GM13976 (cell line): ENCODE measurements at regions not wholly inside any gene's neighbourhood (a gene's known extent, or its start where the extent isn't known, plus 50 kb on each side); places are given as distances from the start of the nearest gene placed in this dataset.

ENCODE experiments used
- DNase-seq: peaks from one replicate; pipeline ENCODE4 v3.0.0; 2012; ENCODE audit warnings: low spot score
- CTCF ChIP-seq: IDR thresholded peaks from 2 replicates; pipeline ENCODE4 v1.5.1; 2012; ENCODE audit warnings: borderline replicate concordance, mild to moderate bottlenecking; ENCODE audit not compliant: insufficient read depth; ENCODE audit errors: extremely low read depth, missing control alignments, control extremely low read depth
- in situ Hi-C: fragments of 300-500 bp; cut with MboI; formaldehyde crosslinking; loops from one replicate; pipeline ENCODE4 v1.12.0; 2022; ENCODE audit warnings: low sequenced_read_pairs, mixed read lengths, inconsistent platforms; ENCODE audit not compliant: unreplicated experiment

- no peak for TF ChIP-seq CTCF
- in situ Hi-C loops, result no loop called here
- no peak for DNase-seq
Measured at GRCh38 chr7:109111086-109111485, 541.4 kb downstream of the DNAJB9 start.

- TF ChIP-seq CTCF, result no peak
- DNase-seq, result no peak
- in situ Hi-C loops, result no loop called here
Measured at GRCh38 chr7:109121599-109122300, 552.1 kb downstream of the DNAJB9 start.

GRCh38 chr7:109125001-109125400 lies 555.3 kb downstream of the DNAJB9 start:
- no peak for TF ChIP-seq CTCF
- in situ Hi-C loops, result no loop called here
- DNase-seq, result no peak

- TF ChIP-seq CTCF, result no peak
- DNase-seq, result no peak
- in situ Hi-C loops, result no loop called here
Measured at GRCh38 chr7:109126404-109127050, 556.9 kb downstream of the DNAJB9 start.

GRCh38 chr7:109127145-109127544 lies 557.5 kb downstream of the DNAJB9 start:
- TF ChIP-seq CTCF, result no peak
- DNase-seq, result no peak

GRCh38 chr7:109131141-109131540 lies 561.5 kb downstream of the DNAJB9 start:
- no peak for TF ChIP-seq CTCF
- no peak for DNase-seq
- in situ Hi-C loops, result no loop called here

More at GRCh38 chr7:109127145-109127544, 557.5 kb downstream of the DNAJB9 start:
- in situ Hi-C loops, result no loop called here

GRCh38 chr7:109136893-109137292 lies 567.2 kb downstream of the DNAJB9 start:
- in situ Hi-C loops, result no loop called here
- DNase-seq, result no peak
- no peak for TF ChIP-seq CTCF
